ENCODE measurements at regions not wholly inside any gene's neighbourhood (a gene's known extent, or its start where the extent isn't known, plus 50 kb on each side); places are given as distances from the start of the nearest gene placed in this dataset.
A peak's percentile ranks its signal among the peaks of the same experiment; 100 is the strongest.
"Not testable (repeated sequence)": the region's sequence is repeated elsewhere in the genome, so short reads cannot be mapped to it uniquely, and the experiment has no call there.

- DNase-seq: peak; percentile 65
These were observed 106.7 kb upstream of the SNRPN start for GRCh38 chr15:24848050-24848449.

DNA sequence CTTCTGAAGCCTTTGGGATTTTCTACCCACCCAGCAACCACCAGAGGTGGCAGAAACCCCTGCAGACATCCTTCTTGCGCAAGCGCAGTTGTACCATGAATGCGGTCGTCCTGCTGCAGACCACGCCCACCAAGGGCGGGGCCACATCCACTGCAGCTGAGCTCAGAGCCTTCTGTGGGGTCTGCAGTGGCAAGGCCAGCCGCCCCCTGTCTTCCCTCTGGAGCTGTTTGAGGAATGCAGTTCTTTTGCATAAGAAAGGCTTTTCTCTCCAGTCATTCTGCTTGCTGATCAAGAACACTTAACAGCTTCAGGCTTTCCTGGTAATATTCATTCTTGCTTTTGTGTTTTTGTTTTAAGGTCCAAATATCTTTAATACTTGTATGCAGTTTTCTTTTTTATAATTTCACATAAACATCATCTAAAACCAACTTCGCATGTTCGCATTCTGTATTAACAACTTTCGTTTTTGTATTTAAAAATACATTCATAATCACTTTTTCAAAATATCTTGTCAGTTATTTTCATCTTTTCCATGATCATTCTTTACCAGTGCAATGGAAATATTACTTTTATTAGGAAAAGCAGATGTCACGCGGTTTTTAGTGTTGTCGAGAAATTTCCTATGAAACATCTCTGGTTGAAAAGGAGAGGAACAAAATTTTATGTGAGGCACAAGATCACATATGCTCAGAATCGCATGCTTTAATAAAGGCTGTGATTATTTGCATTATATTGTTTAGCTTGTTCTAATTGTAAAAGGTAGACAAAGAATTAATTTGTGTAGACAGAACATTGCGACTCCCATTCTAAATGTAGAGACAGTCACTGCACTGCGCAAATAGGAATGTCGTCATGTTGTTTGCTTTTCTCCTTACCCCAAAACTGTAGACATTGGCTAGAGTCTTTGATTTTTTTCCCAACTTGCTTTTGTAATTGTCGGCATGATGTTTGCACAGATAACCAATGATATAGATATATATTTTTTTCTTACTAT lies 98.1 kb upstream of the SNRPN start:
- DNase-seq: no peak

DNA sequence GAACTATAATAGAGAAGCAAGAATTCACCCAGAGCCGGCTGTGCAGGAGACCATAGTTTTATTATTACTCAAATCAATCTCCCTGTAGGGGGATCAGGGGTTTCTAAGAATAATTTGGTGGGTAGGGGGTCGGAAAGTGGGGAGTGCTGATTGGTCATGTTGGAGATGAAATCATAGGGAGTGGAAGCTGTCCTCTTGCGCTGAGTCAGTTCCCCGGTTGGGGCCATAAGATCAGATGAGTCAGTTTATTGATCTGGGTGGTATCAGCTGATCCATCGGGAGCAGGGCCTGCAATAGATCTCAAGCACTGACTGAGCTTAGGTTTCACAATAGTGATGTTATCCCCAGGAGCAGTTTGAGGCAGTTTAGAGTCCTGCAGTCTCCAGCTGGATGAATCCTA lies 97.0 kb upstream of the SNRPN start:
- DNase-seq: no peak

GRCh38 chr15:24858183-24858582 lies 96.6 kb upstream of the SNRPN start:
- not testable (repeated sequence) for DNase-seq

GRCh38 chr15:24858737-24859601 lies 95.8 kb upstream of the SNRPN start:
- no peak for DNase-seq

GRCh38 chr15:24861014-24861690 lies 93.6 kb upstream of the SNRPN start:
- no peak for DNase-seq

GRCh38 chr15:24862726-24863521 lies 91.9 kb upstream of the SNRPN start:
- DNase-seq: no peak

GRCh38 chr15:24865303-24865702 lies 89.5 kb upstream of the SNRPN start:
- DNase-seq: no peak

GRCh38 chr15:24877174-24877573 lies 77.6 kb upstream of the SNRPN start:
- no peak for DNase-seq

- peak; percentile 73 for DNase-seq
These were observed 76.6 kb upstream of the SNRPN start for GRCh38 chr15:24878153-24878552.

GRCh38 chr15:24879492-24879891 lies 75.3 kb upstream of the SNRPN start:
- no peak for DNase-seq

GRCh38 chr15:24880663-24881062 lies 74.1 kb upstream of the SNRPN start:
- no peak for DNase-seq

DNA sequence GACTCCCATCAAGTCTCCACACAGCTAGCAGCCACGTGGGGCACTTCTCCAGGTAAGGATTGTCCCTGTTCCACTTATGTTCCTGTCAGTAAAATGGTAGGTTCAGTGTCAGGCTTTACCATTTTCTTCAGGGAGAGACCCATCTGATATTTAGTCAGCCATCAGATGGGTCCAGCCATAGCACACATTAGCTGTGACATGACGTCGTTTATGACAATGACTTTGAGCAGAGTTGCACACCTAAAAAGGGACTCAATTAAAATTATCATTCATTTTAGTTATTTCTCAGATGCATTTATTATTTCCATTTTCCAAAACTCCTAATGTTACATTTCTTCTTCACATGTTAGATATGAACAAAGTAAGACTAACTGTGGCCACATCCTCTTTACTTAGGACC lies 68.2 kb upstream of the SNRPN start:
- DNase-seq: no peak

- peak; percentile 73 for DNase-seq
These were observed 56.0 kb upstream of the SNRPN start for GRCh38 chr15:24898715-24899272.

DNA sequence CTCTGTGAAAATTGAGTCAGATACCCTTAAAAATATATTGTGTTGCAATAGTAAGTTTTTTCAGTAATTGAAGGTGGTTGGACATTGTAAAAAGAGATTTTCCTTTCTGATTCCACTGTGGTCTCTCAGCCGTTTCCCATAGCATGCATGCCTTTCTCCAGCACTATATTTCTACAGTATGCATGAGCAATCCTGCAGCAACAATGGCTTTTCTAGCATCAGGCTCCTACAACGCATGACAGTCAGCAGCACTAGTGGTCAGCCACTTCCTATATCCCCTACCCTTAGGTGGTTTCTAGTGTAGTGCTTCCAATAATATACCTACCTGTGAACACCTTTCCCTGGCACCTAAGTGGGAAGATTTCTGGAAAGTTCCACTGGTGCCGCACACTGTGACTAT lies 55.4 kb upstream of the SNRPN start:
- no peak for DNase-seq

DNA sequence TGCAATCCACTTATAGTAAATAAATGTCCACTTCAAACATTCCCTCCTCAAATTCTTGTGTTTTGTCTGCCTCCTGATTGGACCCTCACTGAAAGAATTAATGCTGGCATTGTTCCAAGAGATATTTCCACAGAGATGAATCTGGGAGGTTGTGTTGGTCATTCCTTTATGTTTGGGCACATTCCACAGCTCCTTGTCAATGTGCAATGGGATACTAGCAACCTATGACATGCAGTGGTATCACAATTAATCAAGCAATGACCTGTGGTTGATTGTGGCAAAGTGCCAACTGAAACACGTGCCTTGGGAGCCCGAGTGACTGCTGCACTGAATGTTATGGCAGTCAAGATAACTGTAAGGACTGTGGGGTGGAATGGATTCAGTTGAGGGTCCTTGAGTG lies 55.0 kb upstream of the SNRPN start:
- no peak for DNase-seq

DNA sequence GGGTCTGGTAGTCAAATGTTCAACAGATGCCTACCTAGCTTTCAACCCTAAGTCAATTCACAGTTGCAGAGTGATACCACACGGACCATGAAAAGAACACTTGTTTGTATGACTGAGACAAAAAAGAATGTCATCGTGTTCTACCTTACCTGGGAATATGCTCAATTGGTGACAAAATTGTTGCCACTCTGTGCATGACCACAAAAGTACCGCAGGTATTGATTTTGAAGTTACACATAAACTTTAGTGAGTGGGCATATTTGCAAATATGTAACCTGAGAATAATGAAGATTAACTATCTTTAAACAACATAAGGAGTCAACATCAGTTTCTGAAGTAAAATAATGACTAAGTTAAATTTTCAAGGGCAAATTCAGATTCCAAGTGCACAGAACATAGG lies 53.4 kb upstream of the SNRPN start:
- DNase-seq: no peak

Measured in NCI-H2171 (cell line).